Epithelial cell of prostate (primary cell): ENCODE measurements at regions not wholly inside any gene's neighbourhood (a gene's known extent, or its start where the extent isn't known, plus 50 kb on each side); places are given as distances from the start of the nearest gene placed in this dataset.

ENCODE experiments used
- DNase-seq: peaks from one replicate; pipeline ENCODE4 v3.0.0-alpha.2; 2011; ENCODE audit warnings: low read depth, low spot score
- H3K27ac ChIP-seq: fragments of 450-650 bp; 2 replicates; pipeline ENCODE4 v1.5.1; 2017; ENCODE audit warnings: mild to moderate bottlenecking

DNA sequence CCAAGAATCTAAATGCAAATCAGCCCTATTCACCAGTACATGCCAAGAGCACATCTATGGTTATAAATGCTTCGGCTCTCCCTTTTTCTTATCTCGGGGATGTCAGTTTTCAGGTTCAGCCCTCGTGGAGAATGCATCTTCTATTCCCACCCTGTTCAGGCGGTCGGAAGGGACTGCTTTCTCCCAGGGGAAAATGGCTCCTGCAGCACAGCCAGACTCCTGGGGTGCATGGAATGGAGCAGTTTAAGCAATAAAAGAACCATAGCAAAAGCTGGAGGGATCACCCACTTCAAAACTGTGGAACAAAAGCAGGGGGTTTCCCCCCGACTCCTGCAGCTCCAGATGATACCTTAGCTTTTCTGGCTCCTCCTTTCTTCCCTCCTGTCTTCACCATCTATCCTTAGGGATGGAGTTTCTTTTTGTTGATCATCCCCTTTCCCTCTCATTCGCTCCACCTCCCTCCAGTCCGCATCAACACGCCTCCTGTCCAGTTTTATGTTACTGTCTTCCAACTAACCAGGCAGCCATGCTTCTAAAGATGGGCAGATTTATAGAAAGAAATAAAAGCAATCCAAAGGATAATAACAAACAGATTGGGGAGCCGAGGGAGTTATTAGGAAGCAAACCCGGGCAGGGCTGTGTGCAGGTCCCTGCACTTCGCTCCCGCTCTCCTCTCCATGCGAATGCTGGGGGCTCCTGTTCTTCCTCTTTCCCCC is 356.2 kb upstream of the SMIM21 start:
- no peak for DNase-seq
- no peak overlapping the region for H3K27ac ChIP-seq

GRCh38 chr18:75782826-75783225 is 355.3 kb upstream of the SMIM21 start:
- no peak for DNase-seq
- H3K27ac ChIP-seq: no peak overlapping the region

GRCh38 chr18:75782204-75782603 is 354.7 kb upstream of the SMIM21 start:
- DNase-seq: no peak
- H3K27ac ChIP-seq: no peak overlapping the region

GRCh38 chr18:75779910-75780309 is 352.4 kb upstream of the SMIM21 start:
- no peak for DNase-seq
- H3K27ac ChIP-seq: no peak overlapping the region

- no peak overlapping the region for H3K27ac ChIP-seq
- DNase-seq: no peak
Measured at GRCh38 chr18:75779450-75779849, 351.9 kb upstream of the SMIM21 start.

GRCh38 chr18:75777630-75778029 is 350.1 kb upstream of the SMIM21 start:
- no peak overlapping the region for H3K27ac ChIP-seq
- no peak for DNase-seq

DNA sequence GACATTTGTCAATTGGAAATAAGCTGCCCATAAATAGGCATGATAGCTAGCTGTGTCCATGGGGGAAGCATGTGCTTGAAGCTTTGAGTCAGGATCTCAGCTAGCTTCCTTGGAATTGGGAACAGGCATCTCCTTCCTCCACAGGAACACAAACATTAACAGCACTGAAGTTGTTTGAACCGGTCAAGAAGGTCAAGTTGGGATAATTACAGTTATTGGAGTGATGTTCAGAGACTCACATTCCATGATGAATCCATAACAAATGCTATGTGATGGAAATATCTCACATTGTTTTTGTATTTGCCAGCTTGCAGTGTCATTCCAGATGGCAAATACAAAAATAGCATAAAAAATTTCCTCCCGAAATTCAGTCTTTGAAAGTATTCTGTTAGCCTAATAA is 347.6 kb upstream of the SMIM21 start:
- no peak overlapping the region for H3K27ac ChIP-seq
- no peak for DNase-seq

GRCh38 chr18:75773618-75774017 is 346.1 kb upstream of the SMIM21 start:
- no peak overlapping the region for H3K27ac ChIP-seq
- no peak for DNase-seq

- no peak overlapping the region for H3K27ac ChIP-seq
- DNase-seq: no peak
Measured at GRCh38 chr18:75762758-75763157, 335.3 kb upstream of the SMIM21 start.

- no peak for DNase-seq
- H3K27ac ChIP-seq: no peak overlapping the region
Measured at GRCh38 chr18:75760208-75760607, 332.7 kb upstream of the SMIM21 start.

GRCh38 chr18:75757951-75758350 is 330.4 kb upstream of the SMIM21 start:
- no peak overlapping the region for H3K27ac ChIP-seq
- no peak for DNase-seq

GRCh38 chr18:75754433-75754832 is 326.9 kb upstream of the SMIM21 start:
- H3K27ac ChIP-seq: no peak overlapping the region
- no peak for DNase-seq

GRCh38 chr18:75753753-75754152 is 326.2 kb upstream of the SMIM21 start:
- DNase-seq: no peak
- no peak overlapping the region for H3K27ac ChIP-seq

GRCh38 chr18:75752740-75753263 is 325.3 kb upstream of the SMIM21 start:
- DNase-seq: no peak
- H3K27ac ChIP-seq: no peak overlapping the region

DNA sequence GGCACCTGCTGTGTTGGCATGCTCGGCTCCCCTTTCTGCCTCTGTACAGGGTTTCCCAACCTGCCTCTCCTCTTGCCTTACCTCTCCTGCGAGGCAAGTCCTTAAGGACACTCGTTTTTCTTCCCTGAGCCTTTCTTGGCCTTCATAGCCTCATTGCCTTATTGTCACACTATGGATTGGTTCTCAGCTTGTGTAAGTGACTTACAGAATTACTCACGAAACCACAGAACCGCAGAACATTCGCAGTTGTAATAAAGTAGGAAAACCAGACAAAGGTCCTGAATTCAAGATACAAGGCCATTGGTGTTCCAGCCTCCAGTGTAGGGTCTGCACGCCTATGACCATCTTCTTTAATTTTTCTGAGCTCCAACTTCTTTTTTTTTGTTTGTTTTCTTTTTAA is 317.6 kb upstream of the SMIM21 start:
- H3K27ac ChIP-seq: no peak overlapping the region
- no peak for DNase-seq

DNA sequence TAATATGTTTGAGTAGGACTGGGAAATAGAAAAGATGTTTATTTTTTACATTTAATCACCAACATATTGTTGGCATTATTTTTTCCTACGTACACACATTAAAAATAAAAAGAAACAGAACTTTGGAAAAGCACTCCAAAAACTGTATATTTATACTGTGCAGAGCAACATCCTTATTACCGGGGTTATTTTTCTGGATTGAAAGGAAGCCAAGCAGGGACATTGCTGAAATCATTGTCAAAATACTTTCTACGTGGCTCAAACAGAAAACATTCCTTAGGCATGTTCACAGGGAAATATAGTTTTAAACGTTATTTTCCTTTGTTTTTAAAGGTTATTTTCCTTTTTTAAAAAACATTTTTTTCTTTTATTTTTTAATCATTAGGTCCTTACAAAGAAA is 315.0 kb upstream of the SMIM21 start:
- DNase-seq: no peak
- H3K27ac ChIP-seq: no peak overlapping the region

DNA sequence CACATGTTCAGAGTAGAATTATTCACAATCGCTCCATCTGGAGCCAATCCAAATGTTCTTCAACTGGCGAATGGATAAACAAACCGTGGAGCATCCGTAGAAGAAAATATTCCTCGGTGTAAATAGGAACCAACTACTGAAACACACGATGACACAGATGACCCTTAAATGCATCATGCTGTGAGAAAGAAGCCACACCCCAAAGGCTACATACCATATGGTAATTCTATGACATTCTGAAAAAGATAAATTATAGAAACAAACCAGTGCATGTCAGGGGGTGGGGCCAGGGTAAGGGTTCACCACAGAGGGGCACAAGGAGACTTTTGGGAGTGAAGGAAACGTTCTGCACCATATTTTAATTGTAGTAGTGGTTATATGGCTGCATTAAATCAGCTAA is 312.2 kb upstream of the SMIM21 start:
- no peak for DNase-seq
- no peak overlapping the region for H3K27ac ChIP-seq

GRCh38 chr18:75735291-75735690 is 307.8 kb upstream of the SMIM21 start:
- DNase-seq: no peak
- no peak overlapping the region for H3K27ac ChIP-seq

- H3K27ac ChIP-seq: no peak overlapping the region
- no peak for DNase-seq
Measured at GRCh38 chr18:75730249-75730648, 302.7 kb upstream of the SMIM21 start.

GRCh38 chr18:75728621-75729020 is 301.1 kb upstream of the SMIM21 start:
- no peak for DNase-seq
- H3K27ac ChIP-seq: no peak overlapping the region

DNA sequence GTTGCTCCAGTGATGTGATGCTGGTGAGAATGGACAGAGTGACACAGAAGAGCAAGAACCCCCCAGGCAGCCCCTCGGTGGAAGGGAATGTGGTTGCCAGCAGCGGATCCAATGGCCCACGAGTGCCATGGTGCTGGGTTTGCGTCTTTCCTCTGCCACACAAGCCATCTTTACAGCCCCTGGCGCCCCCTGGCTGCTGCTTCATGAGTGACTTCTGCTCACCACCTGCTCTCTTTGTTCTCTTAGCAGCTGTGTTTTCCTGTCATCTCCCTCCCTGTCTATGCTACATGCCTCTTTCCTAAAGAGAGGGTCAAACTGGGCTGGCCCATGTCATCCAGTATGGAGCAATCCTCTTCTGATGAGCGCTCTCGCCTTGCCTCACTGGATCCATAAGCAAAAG is 300.0 kb upstream of the SMIM21 start:
- H3K27ac ChIP-seq: no peak overlapping the region
- DNase-seq: no peak

DNA sequence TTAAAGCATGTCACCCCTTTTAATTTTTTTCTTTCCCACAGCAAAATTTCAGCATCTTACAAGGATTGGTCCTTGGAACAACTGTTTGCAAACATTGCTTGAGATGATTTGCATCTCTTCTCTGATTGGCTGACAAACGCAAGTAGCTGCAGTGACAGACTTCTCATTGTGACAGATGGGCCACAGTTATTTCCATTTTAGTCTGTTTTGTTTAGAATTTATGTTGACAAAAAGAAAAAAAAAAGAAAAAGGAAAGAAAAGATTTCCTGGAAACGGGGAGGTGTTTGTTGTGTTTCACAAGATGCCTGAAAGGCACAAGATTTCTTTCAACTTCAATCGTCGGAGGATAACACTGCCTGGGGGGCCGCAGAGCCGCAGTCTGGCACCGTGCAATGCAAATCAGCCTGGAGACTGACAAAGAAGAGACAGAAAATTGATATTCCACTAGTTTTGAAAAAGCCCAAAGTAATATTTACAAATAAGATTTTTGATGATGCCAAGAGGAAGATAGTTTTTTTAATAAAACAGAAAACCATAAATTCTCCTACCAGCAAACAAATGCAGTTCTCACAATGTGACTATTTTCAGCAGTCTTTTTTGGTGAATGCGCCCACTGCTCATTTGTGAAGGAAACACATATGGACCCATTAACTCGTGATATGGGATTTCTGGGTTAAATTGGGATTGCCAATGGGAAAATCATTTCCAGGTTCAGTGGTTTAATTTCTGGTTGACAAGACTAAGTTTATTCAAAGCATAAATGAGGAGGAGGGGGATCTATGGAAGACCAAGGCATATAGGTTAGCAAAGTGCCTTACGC is 296.2 kb upstream of the SMIM21 start:
- DNase-seq: no peak
- H3K27ac ChIP-seq: no peak overlapping the region
